ENCODE measurements at regions not wholly inside any gene's neighbourhood (a gene's known extent, or its start where the extent isn't known, plus 50 kb on each side); places are given as distances from the start of the nearest gene placed in this dataset.
A peak's percentile ranks its signal among the peaks of the same experiment; 100 is the strongest.

DNA sequence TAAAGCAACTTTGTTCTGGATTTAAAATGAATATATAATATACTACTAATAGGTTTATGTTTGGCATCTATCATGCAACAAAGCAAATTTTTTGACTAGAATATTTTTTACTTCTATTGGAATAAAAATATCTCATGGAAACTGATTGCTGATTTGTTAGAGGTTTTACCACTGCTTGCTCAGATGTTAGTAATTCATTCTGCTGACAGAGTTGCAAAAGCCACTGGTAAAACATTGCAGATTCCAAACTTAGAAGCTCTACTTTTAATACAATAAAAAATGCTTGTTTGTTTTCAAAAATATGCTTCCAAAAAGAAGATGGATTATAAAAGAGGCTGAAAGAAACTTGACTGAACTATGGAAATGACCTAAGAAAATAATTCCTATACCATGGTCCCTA lies 795.2 kb downstream of the PCDH18 start:
- DNase-seq (ENCODE audit: low read depth): no peak
- no peak overlapping the region for H3K4me3 ChIP-seq (replicated peaks; ENCODE audit: low read depth, low read length)
- TF ChIP-seq, protein P1, sequence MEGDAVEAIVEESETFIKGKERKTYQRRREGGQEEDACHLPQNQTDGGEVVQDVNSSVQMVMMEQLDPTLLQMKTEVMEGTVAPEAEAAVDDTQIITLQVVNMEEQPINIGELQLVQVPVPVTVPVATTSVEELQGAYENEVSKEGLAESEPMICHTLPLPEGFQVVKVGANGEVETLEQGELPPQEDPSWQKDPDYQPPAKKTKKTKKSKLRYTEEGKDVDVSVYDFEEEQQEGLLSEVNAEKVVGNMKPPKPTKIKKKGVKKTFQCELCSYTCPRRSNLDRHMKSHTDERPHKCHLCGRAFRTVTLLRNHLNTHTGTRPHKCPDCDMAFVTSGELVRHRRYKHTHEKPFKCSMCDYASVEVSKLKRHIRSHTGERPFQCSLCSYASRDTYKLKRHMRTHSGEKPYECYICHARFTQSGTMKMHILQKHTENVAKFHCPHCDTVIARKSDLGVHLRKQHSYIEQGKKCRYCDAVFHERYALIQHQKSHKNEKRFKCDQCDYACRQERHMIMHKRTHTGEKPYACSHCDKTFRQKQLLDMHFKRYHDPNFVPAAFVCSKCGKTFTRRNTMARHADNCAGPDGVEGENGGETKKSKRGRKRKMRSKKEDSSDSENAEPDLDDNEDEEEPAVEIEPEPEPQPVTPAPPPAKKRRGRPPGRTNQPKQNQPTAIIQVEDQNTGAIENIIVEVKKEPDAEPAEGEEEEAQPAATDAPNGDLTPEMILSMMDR (IDR thresholded peaks at IDR 0.05; ENCODE audit: low read length, missing control alignments): no peak

- peak; percentile 16 for DNase-seq (ENCODE audit: low read depth)
- TF ChIP-seq, protein P1 (IDR thresholded peaks at IDR 0.05; ENCODE audit: low read length, missing control alignments): no peak
- no peak overlapping the region for H3K4me3 ChIP-seq (replicated peaks; ENCODE audit: low read depth, low read length)
These were observed 801.3 kb downstream of the PCDH18 start for GRCh38 chr4:136731025-136731424.

GRCh38 chr4:136725286-136726081 lies 806.8 kb downstream of the PCDH18 start:
- TF ChIP-seq, protein P1 (IDR thresholded peaks at IDR 0.05; ENCODE audit: low read length, missing control alignments): no peak
- peak; percentile 2 for DNase-seq (ENCODE audit: low read depth)
- no peak overlapping the region for H3K4me3 ChIP-seq (replicated peaks; ENCODE audit: low read depth, low read length)

DNA sequence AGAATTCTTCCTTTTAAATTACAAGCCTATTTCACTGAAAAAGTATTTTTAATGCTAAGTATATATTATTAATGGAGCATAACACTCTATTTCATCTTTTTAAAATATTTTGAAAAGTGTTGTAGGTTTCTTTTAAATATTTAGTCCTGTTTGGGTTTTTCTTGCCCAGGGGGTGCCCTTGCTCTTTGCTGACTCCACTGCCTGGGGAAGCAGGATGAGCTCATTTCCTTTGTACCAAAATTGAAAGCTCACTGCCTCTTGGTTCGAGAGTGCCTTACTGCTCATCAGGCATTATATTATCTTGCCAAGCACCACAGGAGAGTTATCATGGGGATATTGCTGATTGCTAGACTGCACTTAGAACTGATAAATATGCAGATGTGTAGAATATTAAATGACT lies 819.2 kb downstream of the PCDH18 start:
- TF ChIP-seq, protein P1 (IDR thresholded peaks at IDR 0.05; ENCODE audit: low read length, missing control alignments): no peak
- H3K4me3 ChIP-seq (replicated peaks; ENCODE audit: low read depth, low read length): no peak overlapping the region
- DNase-seq (ENCODE audit: low read depth): peak; percentile 29

DNA sequence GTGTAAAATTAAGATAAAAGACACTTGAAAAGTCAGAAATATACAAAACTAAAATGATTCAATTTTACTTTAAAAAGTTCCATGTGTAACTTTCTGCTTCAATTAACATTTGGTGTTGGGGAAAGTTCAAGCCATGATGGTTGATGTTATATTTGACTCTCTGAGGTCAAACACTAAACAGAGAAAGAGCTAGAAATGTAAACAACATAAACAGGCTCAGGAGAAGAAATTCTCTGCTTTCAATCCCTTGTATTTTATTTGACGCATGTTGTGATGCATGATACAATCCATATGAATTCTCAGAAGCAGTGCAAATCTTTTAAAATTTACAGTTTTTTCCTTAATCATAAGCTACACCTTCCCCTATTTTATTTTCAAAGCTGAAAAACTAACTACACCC lies 822.4 kb downstream of the PCDH18 start:
- TF ChIP-seq, protein P1 (IDR thresholded peaks at IDR 0.05; ENCODE audit: low read length, missing control alignments): no peak
- no peak overlapping the region for H3K4me3 ChIP-seq (replicated peaks; ENCODE audit: low read depth, low read length)
- DNase-seq (ENCODE audit: low read depth): no peak

DNA sequence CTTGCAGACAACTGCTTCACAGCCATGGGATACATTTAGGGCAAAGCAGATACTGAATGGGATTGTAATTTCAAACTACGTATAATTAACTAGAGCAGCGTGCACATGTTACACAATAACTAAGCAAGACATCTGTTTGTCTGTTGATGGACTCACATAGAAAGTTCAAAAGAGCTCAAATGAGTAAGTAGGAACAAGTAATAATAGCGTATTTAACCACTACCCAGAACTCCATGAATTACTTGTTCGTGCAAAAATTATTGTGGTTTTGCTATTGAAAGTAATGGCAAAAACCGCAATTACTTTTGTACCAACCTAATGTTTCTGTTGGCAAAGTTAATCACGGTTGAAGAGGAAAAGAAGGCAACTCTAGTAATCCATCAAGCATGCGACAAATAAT lies 825.4 kb downstream of the PCDH18 start:
- TF ChIP-seq, protein P1 (IDR thresholded peaks at IDR 0.05; ENCODE audit: low read length, missing control alignments): no peak
- no peak overlapping the region for H3K4me3 ChIP-seq (replicated peaks; ENCODE audit: low read depth, low read length)
- no peak for DNase-seq (ENCODE audit: low read depth)

DNA sequence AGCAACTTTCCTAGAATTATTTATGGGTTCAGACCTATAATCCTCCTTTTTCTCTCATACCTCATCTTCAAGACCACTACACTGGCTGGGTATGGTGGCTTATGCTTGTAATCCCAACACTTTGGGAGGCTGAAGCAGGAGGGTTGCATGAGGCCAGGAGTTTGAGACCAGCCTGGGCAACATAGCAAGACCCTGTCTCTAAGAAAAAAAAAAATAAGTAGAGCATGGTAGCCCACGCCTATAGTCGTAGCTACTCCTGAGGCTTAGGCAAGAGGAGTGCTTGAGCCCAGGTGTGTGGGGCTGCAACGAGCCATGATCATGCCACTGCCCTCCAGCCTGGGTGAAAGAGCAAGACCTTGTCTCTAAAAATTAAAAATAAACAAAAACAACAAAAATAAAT lies 832.4 kb downstream of the PCDH18 start:
- no peak overlapping the region for H3K4me3 ChIP-seq (replicated peaks; ENCODE audit: low read depth, low read length)
- no peak for DNase-seq (ENCODE audit: low read depth)
- TF ChIP-seq, protein P1 (IDR thresholded peaks at IDR 0.05; ENCODE audit: low read length, missing control alignments): no peak

Data from fibroblast of pulmonary artery (primary cell).